GM10248 (cell line): ENCODE measurements at regions not wholly inside any gene's neighbourhood (a gene's known extent, or its start where the extent isn't known, plus 50 kb on each side); places are given as distances from the start of the nearest gene placed in this dataset.

Source experiments
- CTCF ChIA-PET: fragments of 300-600 bp; sonication (Branson Sonifier 250); formaldehyde crosslinking; extraction: SDS; loops from one replicate; lab custom pipeline; 2021; ENCODE audit warnings: antibody characterized with exemption; lab: Yijun Ruan, JAX
- POLR2A ChIA-PET: fragments of 350-650 bp; sonication (Branson Sonifier 250); formaldehyde crosslinking; extraction: SDS; loops from one replicate; lab custom pipeline; 2020; ENCODE audit warnings: antibody characterized with exemption; lab: Yijun Ruan, JAX
- DNase-seq: peaks from one replicate; pipeline ENCODE4 v3.0.0; 2012; ENCODE audit errors: extremely low spot score
- TF ChIP-seq, protein P1 (sequence below): IDR thresholded peaks from 2 replicates; pipeline ENCODE4 v1.5.1; 2012; ENCODE audit warnings: mild to moderate bottlenecking, low read depth; ENCODE audit errors: extremely low read depth, missing control alignments, control extremely low read depth

DNA sequence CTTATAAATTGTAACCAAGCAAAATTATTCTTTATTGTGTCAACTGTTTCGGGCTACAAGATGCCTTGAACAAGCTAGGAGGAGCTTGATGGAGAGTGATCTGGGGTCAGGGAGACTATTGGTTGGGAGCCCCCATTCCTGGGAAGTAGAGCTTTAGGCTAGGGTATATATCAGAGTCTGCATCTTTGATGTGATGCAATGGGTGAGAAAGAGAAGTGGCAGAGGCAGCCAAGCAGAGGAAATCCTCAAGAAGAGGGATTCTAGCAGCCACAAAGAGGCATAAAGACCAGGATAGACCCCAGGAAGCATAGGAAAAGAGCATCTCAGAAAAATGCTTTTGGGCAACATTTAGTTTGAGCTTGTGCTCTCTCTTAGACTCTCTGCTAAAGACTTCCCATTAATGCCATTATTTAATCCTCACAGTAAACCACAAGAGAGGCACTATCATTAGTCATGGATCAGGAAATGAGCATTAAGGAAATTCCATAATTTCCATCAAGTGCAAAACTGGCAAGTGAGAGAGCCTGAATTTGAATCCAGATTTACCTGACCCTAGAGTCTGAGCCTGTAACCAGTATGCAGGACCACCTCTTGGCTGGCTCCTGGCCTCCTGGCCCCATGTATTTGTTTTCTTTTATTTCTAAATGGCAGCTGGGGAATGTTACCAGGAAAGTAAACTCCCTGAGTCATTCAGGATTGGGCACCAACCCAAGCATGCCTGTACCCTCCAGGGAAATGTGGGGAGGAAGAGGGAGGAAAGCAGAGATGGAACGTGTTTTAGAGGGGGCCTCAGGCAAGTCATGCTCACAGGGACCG, 118.7 kb downstream of the RPL22L1 start:
- POLR2A ChIA-PET: no interaction called here
- CTCF ChIA-PET: interaction anchor here (1.1 to 1.3 kb wide), 2 partner anchors 17 to 60 kb away, joined by 3 read pairs; no protein-coding TSS in a partner anchor
- no peak for DNase-seq
- TF ChIP-seq, protein P1, sequence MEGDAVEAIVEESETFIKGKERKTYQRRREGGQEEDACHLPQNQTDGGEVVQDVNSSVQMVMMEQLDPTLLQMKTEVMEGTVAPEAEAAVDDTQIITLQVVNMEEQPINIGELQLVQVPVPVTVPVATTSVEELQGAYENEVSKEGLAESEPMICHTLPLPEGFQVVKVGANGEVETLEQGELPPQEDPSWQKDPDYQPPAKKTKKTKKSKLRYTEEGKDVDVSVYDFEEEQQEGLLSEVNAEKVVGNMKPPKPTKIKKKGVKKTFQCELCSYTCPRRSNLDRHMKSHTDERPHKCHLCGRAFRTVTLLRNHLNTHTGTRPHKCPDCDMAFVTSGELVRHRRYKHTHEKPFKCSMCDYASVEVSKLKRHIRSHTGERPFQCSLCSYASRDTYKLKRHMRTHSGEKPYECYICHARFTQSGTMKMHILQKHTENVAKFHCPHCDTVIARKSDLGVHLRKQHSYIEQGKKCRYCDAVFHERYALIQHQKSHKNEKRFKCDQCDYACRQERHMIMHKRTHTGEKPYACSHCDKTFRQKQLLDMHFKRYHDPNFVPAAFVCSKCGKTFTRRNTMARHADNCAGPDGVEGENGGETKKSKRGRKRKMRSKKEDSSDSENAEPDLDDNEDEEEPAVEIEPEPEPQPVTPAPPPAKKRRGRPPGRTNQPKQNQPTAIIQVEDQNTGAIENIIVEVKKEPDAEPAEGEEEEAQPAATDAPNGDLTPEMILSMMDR: no peak

DNA sequence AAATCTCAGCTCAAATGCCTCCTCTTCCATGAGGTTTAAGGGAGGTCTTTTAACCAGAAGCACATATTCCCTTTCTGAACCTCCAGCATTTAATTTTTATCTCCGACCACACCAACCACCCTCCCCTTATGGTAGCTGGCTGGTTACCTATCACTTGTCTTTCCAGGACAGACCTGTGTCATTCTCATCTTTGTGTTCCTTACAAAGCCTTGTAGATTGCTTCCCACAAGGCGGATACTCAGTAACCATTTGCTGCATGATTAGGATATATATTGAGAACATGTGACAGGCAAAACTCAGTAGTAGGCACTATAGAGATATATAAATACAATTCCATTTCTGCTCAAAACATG, 119.5 kb downstream of the RPL22L1 start:
- TF ChIP-seq, protein P1: no peak
- CTCF ChIA-PET: interaction anchor here (1.1 kb wide), 1 partner anchor 16 kb away, joined by 3 read pairs; no protein-coding TSS in a partner anchor
- POLR2A ChIA-PET: no interaction called here
- DNase-seq: no peak

DNA sequence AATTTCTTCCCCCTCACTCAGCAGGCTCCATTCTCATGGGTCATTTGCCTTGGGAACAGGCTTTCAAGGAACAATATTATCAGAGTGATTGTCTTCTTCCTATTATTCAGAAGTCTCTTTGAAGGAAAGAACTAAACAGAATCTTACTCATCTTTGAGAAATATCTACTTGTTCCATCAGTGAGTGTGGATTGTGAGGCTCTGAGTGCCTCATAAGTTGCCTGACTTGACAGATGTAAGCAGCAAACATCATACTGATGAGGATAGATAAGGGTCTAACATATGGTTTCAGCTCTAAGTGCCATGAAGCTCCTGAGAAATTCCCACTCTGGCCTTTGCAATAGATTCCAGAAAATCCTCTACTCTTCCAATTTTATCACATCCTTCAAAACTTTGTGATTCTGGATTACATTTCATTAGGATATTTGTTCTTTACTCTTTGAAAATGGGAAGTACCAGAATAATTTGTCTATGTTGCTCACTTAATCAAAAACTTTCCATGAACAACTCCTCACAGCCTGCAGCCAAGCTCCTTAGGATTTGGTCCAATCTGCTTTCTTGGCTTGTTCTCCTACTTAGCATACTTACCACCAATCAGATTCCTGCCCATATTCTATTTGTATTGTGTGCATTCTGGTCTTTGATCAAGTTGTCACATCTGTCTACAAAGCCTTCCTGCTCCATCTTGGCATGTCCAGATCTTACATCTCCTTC, 120.1 kb downstream of the RPL22L1 start:
- CTCF ChIA-PET: no interaction called here
- TF ChIP-seq, protein P1: no peak
- no peak for DNase-seq
- POLR2A ChIA-PET: no interaction called here

DNA sequence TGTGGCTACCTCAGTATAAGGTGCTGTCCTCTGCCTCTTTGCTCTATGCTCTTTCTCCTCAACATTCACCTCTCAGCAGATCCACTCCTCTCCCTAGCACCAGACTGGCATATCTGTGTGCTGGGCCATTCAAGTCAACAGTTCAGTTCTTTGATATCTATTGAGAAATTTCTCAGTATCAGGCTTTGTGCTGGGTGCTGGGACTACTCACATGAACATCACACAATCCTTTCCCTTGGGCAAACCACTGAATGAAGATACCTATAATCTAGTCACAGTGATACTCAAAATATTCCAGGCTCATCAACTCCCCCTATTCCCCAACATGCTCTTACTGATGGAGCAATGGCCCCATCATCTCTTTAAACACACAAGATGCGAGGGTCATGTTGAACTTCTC, 120.8 kb downstream of the RPL22L1 start:
- DNase-seq: no peak
- ChIA-PET POLR2A (no interaction called here), CTCF (no interaction called here)
- TF ChIP-seq, protein P1: no peak

DNA sequence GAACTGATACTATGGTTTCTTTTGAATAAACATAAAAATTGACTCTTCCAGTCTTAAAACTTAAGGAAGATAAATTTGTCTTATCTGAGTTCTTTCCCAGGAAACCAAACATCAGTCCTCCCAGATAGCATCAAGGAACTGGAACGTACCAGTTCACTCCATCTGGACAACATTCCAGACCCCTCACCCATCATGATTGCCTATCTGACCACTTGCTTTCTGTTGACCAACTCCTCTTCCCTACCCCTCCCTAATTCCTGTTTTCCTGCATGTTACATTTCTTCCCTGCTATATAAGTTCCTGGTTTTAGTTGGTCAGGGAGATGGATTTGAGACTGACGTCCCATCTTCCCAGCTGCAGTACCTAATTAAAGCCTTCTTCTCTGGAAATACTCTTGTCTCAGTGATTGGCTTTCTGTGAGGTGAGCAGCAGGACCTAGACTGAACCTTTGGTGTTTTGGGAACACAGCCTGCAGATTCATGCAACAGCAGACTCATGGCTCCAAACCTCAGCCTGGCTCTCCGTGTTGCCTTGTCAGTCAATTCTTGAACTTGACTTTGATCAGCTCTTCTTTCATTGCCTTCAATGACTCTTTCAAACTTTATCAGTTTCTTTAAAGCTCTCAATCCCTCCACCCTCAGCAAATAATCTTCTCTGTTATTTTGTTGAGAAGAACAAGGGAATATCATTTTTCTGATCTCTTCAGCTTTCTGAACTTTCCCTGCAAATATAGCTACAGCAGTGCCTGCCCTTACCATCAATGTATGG, 123.6 kb downstream of the RPL22L1 start:
- TF ChIP-seq, protein P1: no peak
- ChIA-PET CTCF (interaction anchor here (2.0 kb wide), 1 partner anchor 66 kb away, joined by 8 read pairs; no protein-coding TSS in a partner anchor), POLR2A (no interaction called here)
- DNase-seq: no peak

DNA sequence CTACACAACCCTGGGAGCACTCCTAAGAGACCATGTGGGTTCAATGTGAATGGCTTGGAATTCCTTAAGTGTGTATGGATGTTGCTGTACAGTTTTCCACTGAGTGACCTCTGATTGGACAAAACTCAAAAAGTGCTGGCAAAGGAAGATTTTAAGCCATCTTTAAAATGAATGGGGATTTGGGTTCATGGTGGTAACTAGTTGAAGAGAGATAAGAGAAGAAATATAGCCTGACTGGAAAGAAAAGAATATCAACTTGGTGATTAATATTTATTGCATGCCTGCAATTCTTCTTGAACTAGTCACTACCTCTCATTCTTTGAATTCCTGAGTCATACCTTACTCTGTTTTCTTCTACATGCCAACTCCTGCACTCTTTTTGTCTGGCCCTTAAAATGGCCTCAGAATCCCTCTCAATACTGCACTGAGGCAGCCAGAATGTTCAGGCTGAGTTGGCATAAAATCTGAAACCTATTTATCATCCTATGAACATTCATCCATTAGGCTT, 124.7 kb downstream of the RPL22L1 start:
- ChIA-PET CTCF (no interaction called here), POLR2A (no interaction called here)
- no peak for DNase-seq
- TF ChIP-seq, protein P1: no peak
